ENCODE measurements at regions not wholly inside any gene's neighbourhood (a gene's known extent, or its start where the extent isn't known, plus 50 kb on each side); places are given as distances from the start of the nearest gene placed in this dataset.

DNA sequence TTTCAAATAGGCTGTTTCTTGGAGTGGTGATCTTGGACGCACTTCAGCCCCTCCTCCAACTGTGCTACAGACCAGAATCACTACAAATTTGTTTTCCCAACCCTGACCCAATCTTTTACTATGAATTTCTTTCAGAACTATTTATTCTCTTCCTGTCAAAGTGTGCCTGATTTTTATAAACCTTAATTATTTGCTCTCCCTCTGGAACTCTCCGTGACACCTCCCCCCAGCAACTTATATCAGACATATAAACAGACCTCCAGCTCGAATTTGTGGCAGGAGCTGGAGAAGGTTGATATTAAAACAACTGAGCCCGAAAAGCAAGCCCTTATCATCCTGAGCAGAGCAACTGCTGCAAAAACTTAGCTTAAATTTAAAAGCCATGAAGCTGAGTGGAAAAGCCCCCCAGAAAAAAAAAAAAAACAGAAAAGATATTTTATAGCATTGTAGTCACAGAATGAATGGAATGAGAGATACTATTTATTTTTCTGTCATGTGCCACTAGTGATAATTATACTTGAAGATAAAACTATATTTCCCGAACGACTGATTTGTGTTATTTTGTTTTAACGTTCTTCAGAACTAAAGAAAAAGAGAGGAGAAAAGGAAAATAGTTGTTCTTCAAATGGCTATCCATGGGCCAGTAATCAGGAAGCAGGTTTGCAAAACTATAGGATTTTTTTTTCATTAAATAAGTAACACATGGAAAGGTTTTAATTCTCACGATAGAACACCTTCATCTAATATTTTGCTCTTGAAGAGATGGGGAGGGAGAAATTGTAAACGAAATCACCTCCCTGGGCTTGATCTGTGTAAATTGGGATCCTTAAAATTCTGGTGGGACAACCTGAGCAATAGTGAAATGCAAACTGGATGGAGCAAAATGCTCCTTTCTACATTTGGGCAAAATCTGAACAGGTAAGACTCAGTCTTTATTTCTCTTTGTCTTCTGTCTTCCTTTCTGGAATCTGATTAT is 80.8 kb downstream of the NR2F2 start:
- TF ChIP-seq CTCF (IDR thresholded peaks at IDR 0.05) = no peak

GRCh38 chr15:96412045-96412905 is 81.8 kb downstream of the NR2F2 start:
- TF ChIP-seq CTCF (IDR thresholded peaks at IDR 0.05) = no peak

DNA sequence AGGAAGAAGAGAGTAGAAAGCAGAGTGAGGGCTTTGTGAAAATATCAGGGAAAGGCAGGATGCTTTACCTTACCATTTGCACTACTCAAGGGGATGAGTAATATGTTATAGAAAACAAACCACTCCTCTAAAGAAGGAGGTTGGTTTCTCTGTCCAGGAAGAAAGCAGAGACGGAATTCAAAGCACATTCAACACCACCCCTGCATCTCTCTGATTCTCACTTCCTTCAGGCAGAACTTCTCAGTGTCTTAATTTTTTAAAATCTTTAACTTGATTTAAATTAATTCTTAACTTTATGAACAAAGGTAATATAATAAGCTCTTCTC is 82.4 kb downstream of the NR2F2 start:
- TF ChIP-seq CTCF (IDR thresholded peaks at IDR 0.05) = no peak

GRCh38 chr15:96413657-96414056 is 83.2 kb downstream of the NR2F2 start:
- TF ChIP-seq CTCF (IDR thresholded peaks at IDR 0.05) = no peak

- no peak for TF ChIP-seq CTCF (IDR thresholded peaks at IDR 0.05)
Measured at GRCh38 chr15:96414875-96415274, 84.4 kb downstream of the NR2F2 start.

DNA sequence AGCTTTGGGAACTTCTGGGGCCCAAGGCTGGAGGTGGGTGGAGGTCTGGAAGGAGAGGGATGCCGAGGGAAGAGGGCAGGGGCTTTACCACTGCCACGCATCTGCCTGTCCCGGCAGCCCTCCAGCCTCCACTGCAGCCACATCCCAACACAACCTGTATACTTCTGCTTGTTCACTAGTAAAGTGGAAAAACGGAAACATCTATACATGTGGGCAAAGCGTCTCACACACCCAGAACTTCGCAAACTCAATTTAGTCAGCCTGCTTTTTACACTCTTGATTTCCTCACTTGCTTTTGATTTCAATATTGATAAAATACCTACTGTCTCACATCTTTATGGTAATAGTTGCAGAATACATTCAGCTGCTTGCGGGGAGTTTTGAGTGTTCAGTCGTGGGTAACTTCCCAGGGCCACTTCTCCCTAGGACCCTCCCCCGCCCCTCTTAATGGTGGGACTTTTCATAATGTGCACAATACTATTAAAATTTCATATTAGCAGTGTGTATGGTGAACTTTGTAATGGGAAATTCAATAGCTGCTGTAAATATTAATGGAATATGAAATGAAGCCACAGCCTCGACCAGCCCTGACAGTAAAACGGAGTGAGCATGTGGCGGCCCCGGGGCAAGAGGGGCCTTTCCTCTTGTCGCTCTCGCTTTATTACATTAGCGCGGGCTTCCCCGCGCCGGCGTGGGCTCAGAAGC is 85.2 kb downstream of the NR2F2 start:
- TF ChIP-seq CTCF (IDR thresholded peaks at IDR 0.05) = no peak

GRCh38 chr15:96416218-96416933 is 85.9 kb downstream of the NR2F2 start:
- TF ChIP-seq CTCF (IDR thresholded peaks at IDR 0.05) = no peak

Measured in LNCAP (cell line).